Endodermal cell (in vitro differentiated cells): ENCODE measurements at regions not wholly inside any gene's neighbourhood (a gene's known extent, or its start where the extent isn't known, plus 50 kb on each side); places are given as distances from the start of the nearest gene placed in this dataset.

Experiments used
- DNase-seq: peaks from one replicate; pipeline ENCODE4 v3.0.0-alpha.2; 2017
- H3K27ac ChIP-seq: 2 replicates; pipeline ENCODE4 v1.5.1; 2013; ENCODE audit warnings: mild to moderate bottlenecking, low read depth, low read length, moderate library complexity
- H3K27me3 ChIP-seq: 2 replicates; pipeline ENCODE4 v1.6.1; 2013; ENCODE audit warnings: mild to moderate bottlenecking, low read length, moderate library complexity; ENCODE audit not compliant: insufficient read depth, control insufficient read depth, poor library complexity, severe bottlenecking
- H3K36me3 ChIP-seq: 2 replicates; pipeline ENCODE4 v1.7.0; 2013; ENCODE audit warnings: mild to moderate bottlenecking, low read length, moderate library complexity; ENCODE audit not compliant: control insufficient read depth, insufficient read depth
- H3K4me1 ChIP-seq: one replicate; pipeline ENCODE4 v1.7.0; 2013; ENCODE audit warnings: low read length; ENCODE audit not compliant: control insufficient read depth, insufficient read depth
- H3K4me3 ChIP-seq: 2 replicates; pipeline ENCODE4 v1.5.1; 2013; ENCODE audit warnings: mild to moderate bottlenecking, low read length, moderate library complexity
- H3K9ac ChIP-seq: 2 replicates; pipeline ENCODE4 v1.6.1; 2013; ENCODE audit warnings: mild to moderate bottlenecking, low read length, moderate library complexity; ENCODE audit not compliant: poor library complexity, severe bottlenecking; ENCODE audit errors: extremely low read depth
- H3K9me3 ChIP-seq: 2 replicates; pipeline ENCODE4 v1.6.1; 2013; ENCODE audit warnings: mild to moderate bottlenecking, low read length, moderate library complexity; ENCODE audit not compliant: control insufficient read depth
- H3K27ac Mint-ChIP-seq: 2 replicates; pipeline ENCODE4 v1.8.0; 2020; ENCODE audit warnings: mixed read lengths
- H3K27me3 Mint-ChIP-seq: 2 replicates; pipeline ENCODE4 v1.8.0; 2021; ENCODE audit warnings: mild to moderate bottlenecking, mixed read lengths; ENCODE audit not compliant: insufficient read depth
- H3K36me3 Mint-ChIP-seq: 2 replicates; pipeline ENCODE4 v1.8.0; 2020; ENCODE audit warnings: low read depth, mixed read lengths
- H3K4me1 Mint-ChIP-seq: 2 replicates; pipeline ENCODE4 v1.8.0; 2020; ENCODE audit warnings: mixed read lengths
- H3K4me3 Mint-ChIP-seq: 2 replicates; pipeline ENCODE4 v1.8.0; 2020; ENCODE audit warnings: mild to moderate bottlenecking, moderate library complexity, mixed read lengths
- H3K9me3 Mint-ChIP-seq: 2 replicates; pipeline ENCODE4 v1.8.0; 2020; ENCODE audit warnings: mild to moderate bottlenecking, mixed read lengths
- CTCF ChIP-seq: fragments of 200-600 bp; sonication (generic); conservative IDR thresholded peaks from 2 replicates; pipeline ENCODE4 v1.5.0; 2021; ENCODE audit warnings: antibody characterized with exemption, mild to moderate bottlenecking
- WGBS, 2 experiments: methylation state at CpG; one replicate each; pipeline versions ENCODE4 v1.1.5 to v1.1.7; 2013; ENCODE audit warnings: missing lambda C conversion rate in 2 of 2, mixed read lengths in 1 of 2; ENCODE audit not compliant: insufficient coverage in 1 of 2, insufficient read length in 1 of 2; 5-methylcytosine and 5-hydroxymethylcytosine counted together

- no peaks in the 10 kb centered on the region for H3K9me3 ChIP-seq
- no peak overlapping the region for H3K27ac ChIP-seq
- no peaks in the 10 kb centered on the region for H3K27me3 ChIP-seq
- H3K27ac Mint-ChIP-seq: no peak overlapping the region
- TF ChIP-seq CTCF: no peak
- DNase-seq: no peak
- no peaks in the 10 kb centered on the region for H3K9me3 Mint-ChIP-seq
- peaks cover 11% of the 10 kb centered on the region for H3K4me1 Mint-ChIP-seq
- H3K9ac ChIP-seq: no peak overlapping the region
- H3K4me3 Mint-ChIP-seq: no peak overlapping the region
- no peak overlapping the region for H3K4me3 ChIP-seq
- H3K4me1 ChIP-seq: no peaks in the 10 kb centered on the region
- H3K27me3 Mint-ChIP-seq: peaks cover 10% of the 10 kb centered on the region
- H3K36me3 ChIP-seq: no peaks in the 10 kb centered on the region
- no peaks in the 10 kb centered on the region for H3K36me3 Mint-ChIP-seq
- 88 to 92% methylated on average over 5 to 15 of the region's 15 CpGs for WGBS, 2 experiments
Measured at GRCh38 chr6:33857093-33857931, 53.5 kb upstream of the MLN start.

GRCh38 chr6:33856655-33857054 lies 52.9 kb upstream of the MLN start:
- H3K9me3 Mint-ChIP-seq: no peaks in the 10 kb centered on the region
- Histone ChIP-seq H3K27me3 (no peaks in the 10 kb centered on the region), H3K27ac (no peak overlapping the region), H3K4me3 (no peak overlapping the region), H3K36me3 (no peaks in the 10 kb centered on the region), H3K9ac (no peak overlapping the region), H3K9me3 (no peaks in the 10 kb centered on the region), H3K4me1 (no peaks in the 10 kb centered on the region)
- H3K36me3 Mint-ChIP-seq: no peaks in the 10 kb centered on the region
- WGBS, 2 experiments: 90 to 97% methylated on average over 3 to 5 of the region's 5 CpGs
- no peak overlapping the region for H3K4me3 Mint-ChIP-seq
- peaks cover 14% of the 10 kb centered on the region for H3K4me1 Mint-ChIP-seq
- TF ChIP-seq CTCF: no peak
- H3K27ac Mint-ChIP-seq: no peak overlapping the region
- H3K27me3 Mint-ChIP-seq: peaks cover 6% of the 10 kb centered on the region
- DNase-seq: no peak

GRCh38 chr6:33856031-33856590 lies 52.3 kb upstream of the MLN start:
- H3K9ac ChIP-seq: no peak overlapping the region

More at GRCh38 chr6:33856031-33856590, 52.3 kb upstream of the MLN start:
- Mint-ChIP-seq H3K4me1 (peaks cover 15% of the 10 kb centered on the region), H3K4me3 (no peak overlapping the region), H3K36me3 (no peaks in the 10 kb centered on the region), H3K9me3 (no peaks in the 10 kb centered on the region), H3K27me3 (peaks cover 6% of the 10 kb centered on the region), H3K27ac (no peak overlapping the region)
- H3K4me1 ChIP-seq: peaks cover 5% of the 10 kb centered on the region
- 91 to 100% methylated on average over 3 to 6 of the region's 6 CpGs for WGBS, 2 experiments
- TF ChIP-seq CTCF: no peak
- H3K27me3 ChIP-seq: no peaks in the 10 kb centered on the region
- H3K9me3 ChIP-seq: no peaks in the 10 kb centered on the region
- no peaks in the 10 kb centered on the region for H3K36me3 ChIP-seq
- no peak overlapping the region for H3K27ac ChIP-seq
- no peak overlapping the region for H3K4me3 ChIP-seq
- DNase-seq: no peak
